ENCODE measurements at regions not wholly inside any gene's neighbourhood (a gene's known extent, or its start where the extent isn't known, plus 50 kb on each side); places are given as distances from the start of the nearest gene placed in this dataset.
"Not testable (repeated sequence)": the region's sequence is repeated elsewhere in the genome, so short reads cannot be mapped to it uniquely, and the experiment has no call there.

DNA sequence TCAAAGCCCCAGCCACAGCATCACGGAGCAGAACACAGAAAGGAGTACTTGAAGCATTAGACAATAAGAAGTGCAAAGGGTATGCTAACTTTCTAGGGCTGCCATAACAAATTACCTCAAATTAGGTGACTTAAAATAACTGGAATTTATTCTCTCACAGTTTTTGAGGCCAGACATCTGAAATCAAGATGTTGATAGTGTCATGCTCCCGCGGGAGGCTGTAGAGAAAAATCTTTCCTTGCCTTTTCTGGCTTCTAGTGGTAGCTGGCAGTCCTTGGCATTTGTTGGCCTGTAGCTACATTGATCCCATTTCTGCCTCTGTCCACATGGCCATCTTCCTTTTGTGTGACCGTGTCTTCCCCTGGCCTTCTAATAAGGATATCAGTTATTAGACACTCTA, 51.9 kb upstream of the SPDL1 start:
- ATAC-seq (no peak), DNase-seq (ENCODE audit: low spot score) (no peak)

DNA sequence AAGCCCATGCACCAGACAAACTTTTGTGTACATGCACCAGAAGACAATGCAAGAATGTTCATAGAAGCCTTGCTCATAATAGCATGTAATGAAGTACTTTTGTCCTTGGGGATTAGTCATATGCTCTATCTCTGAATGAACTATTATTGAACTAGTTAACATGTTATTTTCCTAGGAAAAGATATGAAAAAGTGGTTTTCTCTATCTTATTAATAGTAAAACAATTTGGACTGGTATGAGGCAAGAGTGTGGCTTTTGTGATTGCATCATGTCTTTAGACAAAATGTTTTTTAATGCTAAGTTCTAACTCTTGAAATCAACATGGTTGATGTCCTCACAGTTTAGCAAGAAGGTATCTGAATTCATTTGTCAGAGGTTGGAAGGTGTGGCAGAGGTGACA, 55.7 kb upstream of the SPDL1 start:
- ATAC-seq (no peak), DNase-seq (ENCODE audit: low spot score) (no peak)

DNA sequence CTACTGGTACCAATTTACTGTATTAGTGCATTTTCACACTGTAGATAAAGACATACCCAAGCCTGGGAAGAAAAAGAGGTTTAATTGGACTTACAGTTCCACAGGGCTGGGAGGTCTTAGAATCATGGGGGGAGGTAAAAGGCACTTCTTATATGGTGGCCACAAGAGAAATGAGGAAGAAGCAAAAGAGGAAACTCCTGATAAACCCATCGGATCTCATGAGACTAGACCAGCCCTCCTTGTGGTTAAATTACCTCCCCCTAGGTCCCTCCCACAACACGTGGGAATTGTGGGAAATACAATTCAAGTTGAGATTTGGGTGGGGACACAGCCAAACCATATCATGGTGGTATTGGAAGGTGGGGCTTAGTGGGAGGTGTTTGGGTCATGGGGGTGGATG, 56.5 kb upstream of the SPDL1 start:
- DNase-seq (ENCODE audit: low spot score), result no peak
- ATAC-seq, result no peak

DNA sequence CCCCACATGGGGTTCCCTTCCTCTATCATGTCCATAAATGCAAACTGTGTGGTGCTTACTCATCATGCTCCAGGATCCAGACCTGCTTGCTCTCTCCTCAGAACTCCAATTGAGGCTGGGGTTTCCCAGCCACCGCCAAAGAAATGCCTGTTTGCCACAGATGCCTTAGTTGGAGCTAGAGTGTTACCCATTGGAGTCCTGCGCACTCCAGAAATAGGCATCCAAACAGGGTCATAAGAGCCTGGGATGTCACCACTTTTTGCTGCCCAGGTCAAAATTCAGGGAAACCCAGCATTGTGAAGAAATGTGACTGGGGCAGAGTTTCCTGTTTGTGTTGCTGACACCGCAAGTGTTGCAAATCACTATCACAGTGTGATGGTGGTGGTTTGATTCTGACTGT, 60.7 kb upstream of the SPDL1 start:
- DNase-seq (ENCODE audit: low spot score) (no peak), ATAC-seq (no peak)

DNA sequence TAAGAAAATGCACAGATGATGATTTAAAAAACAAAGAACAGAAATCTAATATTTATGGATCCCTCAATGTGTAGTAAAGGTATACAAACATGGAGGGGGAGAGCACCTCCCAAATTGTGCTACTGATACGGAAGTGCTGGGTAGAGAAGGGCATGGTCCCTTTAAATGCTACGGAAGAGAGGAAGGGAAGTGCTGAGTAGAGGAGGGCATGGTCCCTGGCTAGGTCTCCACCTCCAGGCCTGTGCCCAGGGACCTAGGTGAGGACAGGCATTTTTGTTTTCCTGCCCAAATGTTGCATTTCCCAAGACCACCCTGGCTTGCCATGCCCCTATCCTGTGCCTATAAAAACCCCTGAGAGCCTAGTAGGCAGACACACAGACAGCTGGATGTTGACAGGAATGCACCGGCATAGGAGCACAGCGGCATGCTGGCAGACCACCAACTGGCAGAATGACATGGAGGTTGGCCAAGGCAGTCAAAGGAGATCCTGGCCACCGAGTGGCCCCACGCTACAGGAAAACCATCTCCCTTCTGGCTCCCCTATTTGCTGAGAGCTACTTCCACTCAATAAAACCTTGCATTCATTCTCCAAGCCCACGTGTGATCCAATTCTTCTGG, 62.1 kb upstream of the SPDL1 start:
- DNase-seq (ENCODE audit: low spot score), result peak; percentile 62
- peak; percentile 75 for ATAC-seq

DNA sequence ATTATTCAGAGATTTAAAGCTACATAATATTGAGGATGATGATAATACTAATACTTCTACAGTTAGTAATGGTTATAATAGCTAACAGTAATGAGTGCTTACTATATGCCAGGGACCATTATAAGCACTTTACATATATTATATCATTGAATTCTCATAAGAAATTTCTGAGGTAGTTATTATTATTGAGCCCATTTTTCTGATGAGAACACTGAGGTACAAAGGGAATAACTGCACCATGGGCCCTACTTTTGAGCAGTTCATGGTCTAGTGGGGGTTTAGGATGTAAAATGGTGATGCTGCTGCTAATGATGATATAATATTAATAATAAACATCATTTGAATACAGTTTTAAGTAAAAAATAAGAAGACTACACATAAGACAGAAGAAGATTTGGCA, 64.2 kb upstream of the SPDL1 start:
- no peak for DNase-seq (ENCODE audit: low spot score)
- no peak for ATAC-seq

DNA sequence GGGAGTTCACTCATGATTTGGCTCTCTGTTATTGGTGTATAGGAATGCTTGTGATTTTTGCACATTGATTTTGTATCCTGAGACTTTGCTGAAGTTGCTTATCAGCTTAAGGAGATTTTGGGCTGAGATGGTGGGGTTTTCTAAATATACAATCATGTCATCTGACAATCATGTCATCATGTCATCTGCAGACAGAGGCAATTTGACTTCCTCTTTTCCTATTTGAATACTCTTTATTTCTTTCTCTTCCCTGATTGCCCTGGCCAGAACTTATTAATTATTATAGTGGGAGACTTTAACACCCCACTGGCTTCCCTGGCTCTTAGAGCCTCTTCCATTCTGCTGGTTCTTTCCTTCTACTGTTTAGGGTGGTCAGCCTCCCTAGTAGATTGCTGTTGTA, 64.8 kb upstream of the SPDL1 start:
- DNase-seq (ENCODE audit: low spot score); ATAC-seq: not testable (repeated sequence)

DNA sequence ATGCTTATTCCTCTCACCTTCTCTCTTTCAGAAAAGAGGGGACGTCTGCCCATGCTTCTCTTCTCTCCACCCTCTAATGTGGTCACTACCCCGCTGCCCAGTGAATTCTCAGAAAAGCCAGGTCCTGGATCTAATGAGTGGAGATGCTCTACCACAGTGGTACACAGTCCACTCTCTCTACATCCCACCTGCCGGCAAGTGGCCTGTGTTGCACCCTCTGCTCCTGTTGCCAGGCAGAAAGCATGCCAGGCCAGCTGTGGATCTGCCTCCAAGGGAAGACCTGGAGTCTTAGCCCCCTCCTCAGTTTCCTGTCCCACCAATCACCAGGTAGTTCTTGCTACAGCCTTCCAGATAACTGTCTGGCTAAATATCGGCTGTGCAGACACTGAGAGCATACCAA, 71.2 kb upstream of the SPDL1 start:
- no peak for DNase-seq (ENCODE audit: low spot score)
- ATAC-seq, result no peak

DNA sequence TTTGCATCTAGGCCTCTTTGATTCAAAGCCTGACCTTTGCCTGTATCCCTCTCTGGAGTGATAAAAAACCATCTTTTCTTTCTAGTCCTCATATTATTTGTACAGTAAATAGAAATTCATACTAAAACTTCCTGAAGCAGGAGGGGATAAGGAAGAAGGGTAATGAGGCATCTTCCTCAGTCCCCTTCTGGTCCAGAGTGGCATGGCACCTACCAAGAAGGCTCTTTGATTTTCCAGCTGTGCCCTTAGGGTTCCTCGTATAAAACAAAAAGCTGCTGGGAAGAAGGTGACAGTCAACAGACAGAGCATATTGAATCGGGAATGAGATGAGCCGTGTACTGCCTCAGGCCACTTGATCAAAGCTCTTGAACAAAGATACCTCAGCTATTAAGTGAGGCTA, 71.9 kb upstream of the SPDL1 start:
- no peak for DNase-seq (ENCODE audit: low spot score)
- ATAC-seq, result no peak

DNA sequence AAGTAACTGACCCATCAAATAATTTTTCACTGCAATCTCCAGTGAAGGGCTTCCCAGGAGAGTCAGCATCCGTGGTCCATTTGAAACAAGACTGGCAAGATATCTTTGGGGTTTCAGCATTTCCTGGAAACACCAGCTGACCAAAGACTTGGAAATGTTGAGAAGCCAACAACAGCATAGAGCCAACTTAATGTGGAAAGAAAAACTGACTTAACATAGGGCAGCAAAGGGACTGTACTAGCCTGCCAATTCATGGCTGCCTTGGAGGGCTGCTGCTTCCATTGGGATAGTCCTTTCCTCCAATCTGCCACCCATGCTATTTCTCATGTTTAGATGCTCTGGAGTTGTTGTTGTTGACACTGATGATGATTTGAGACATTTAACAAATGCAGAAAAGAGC, 76.5 kb upstream of the SPDL1 start:
- ATAC-seq (no peak), DNase-seq (ENCODE audit: low spot score) (no peak)

DNA sequence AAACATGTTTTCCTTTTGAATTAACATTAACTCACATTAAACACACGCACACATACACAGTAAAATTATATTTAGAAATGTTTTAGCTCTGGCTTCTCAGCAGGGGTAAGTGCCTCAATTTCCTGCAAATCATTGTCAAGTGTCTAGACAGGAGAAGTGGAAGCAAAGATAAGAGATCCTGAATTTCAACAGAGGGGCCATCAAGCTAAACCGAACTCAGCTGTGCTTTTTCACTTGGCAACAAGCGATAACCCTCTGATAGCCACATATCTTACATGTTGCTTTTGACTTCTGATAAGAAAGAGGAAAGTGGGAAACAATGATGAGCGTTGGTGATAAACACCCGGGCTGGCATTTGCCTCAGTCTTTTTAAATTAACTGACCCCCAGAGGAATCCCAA, 79.7 kb upstream of the SPDL1 start:
- DNase-seq (ENCODE audit: low spot score) (no peak), ATAC-seq (no peak)

DNA sequence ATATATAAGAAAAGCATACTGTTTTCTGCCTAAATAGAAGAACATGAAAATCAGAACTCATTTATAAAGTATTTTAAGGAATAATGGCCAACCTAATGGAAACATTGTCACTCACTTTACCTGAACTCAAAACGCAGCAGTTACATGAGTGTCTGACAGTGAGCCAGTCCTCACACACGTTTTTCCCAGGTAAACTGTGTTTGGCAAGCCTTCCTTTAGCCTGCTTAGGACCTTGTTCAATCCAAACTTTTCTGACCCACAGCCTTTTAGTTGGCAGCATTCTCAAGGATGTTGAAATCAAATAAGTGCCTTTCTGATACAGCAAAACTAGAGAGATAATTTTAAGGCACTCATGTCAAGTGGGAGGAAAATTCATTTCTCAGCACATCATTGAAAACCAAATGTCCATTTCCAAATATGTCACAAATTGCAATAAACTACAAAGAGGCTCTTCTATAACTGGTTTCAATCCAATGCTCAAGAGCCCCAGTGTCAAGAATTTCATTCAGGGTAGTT, 83.5 kb upstream of the SPDL1 start:
- no peak for DNase-seq (ENCODE audit: low spot score)
- ATAC-seq, result peak; percentile 65

DNA sequence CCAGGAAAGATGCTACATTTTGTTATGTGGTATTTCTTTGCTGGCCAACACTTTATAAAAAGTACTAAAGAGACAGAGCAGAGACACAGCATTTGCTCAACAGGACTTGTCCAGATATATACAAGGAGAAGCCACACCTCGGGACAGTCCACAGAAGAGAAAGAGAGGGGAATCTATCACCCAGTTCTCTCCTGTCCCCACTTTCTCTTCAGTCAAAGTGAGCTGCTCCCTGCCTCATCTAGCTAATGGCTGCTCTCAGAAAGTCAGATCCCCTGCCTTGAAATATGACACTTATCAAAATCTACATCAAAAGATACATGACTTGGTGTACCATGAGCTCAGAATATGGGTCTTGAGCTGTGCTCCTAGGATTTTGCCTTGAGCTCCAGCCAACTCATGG, 86.7 kb upstream of the SPDL1 start:
- DNase-seq (ENCODE audit: low spot score), result no peak
- no peak for ATAC-seq

DNA sequence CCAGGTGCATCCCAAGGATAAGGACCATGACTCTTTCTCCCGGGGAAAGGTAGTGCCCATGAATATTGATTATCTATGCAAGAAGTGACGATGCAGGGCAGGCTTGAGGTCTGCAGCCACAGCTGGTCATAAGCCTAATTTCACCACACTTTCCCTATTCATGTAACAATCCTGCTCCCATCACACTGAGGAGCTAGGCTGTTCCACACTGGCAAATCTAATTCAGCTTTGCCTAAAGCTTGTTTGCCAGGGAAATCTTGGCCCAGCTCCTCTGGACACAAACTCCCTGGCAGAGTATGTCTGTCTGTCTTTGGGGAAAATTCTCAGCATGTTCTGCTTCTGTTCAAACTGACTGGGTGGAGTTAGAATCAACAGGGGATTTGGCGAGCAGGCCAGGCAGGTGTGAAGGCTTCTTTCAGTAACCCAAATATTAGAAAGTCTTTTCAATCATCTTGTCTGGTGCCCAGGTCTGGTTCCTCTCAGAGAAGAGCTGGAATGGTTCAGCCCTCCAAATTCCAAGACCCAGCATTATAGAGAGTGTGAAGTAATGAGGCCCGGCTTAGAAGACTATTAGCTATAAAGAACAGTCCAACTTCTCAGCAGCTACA, 88.5 kb upstream of the SPDL1 start:
- ATAC-seq (no peak), DNase-seq (ENCODE audit: low spot score) (no peak)

DNA sequence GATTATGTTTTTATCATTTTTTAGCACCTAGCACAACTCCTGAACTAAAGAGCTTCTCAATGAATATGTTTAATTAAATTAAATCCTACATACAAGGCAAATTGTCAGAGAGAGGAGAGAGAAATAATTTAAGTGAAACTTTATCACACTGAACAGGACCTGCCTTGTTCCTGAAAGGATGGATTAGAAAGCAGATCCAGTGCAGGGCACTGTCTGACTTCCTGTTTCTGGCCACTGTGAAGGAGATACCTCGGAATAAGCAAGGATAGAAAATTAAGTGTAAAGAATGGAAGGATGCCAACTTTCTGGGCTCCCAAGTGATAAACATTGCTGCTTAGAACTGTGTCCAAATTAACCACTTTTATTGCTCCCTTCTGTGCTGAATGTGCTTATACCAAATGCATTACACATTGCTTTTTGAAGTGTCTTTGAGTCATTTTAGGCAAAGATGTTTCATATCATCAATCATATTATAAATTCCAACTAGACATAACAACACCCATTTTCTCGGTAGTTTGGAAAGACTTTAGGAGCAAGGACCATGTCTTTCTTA, 89.1 kb upstream of the SPDL1 start:
- ATAC-seq (no peak), DNase-seq (ENCODE audit: low spot score) (no peak)

DNA sequence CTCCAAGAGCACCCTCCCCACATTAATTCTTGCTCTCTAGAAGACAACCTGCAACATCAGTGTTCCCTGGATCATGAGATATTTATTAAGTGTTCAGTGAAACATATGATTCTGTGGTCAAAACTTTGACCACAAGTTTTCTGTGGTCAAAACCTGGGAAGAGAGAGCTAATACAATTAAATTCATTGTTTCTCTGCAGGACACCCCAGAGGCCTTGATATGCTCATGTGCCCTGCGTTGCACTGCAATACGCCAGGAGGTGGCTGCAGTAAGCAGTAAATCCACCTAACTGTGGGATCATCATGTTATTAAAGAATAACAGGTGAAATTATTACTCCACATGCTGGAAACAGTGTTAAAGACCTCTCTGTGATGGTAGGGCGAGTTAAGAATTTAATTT, 109.3 kb upstream of the SPDL1 start:
- ATAC-seq (no peak), DNase-seq (ENCODE audit: low spot score) (no peak)

DNA sequence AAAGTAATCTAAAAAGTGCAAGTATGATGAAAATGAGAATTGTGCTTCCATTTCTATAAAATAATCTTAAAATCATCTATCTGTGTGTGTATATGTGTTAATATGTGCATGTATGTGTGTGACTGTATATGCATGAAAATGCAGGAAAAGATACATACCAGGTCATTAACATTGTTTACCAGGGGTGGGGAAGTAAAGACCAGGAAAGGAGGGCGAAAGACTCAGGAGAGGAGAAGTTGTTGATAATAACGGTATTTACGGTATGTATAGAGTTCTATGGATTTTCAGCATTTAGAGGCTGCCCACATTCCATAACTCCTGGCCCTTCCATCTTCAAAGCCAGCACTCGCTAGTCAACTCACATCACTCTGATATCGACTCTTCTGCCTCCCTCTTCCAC, 111.0 kb upstream of the SPDL1 start:
- no peak for DNase-seq (ENCODE audit: low spot score)

DNA sequence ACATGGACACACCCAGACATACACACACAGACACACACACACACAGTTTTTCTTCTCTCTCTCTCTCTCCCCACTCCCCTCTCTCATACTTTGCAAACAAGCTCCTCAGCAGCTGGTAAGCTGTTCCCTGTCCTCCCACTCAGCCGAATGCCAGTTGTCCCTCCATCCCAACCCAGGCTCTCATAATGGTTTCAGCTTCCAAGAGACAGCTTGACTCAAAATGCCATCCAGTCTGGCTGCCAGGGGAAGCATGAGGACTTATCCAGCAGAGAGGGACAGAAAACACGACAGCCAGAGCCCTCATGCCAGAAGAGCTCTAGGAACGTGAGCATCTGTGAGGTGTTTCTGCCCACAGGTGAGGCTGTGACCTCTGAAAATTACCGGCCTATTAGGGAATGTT, 112.6 kb upstream of the SPDL1 start:
- ATAC-seq (no peak), DNase-seq (ENCODE audit: low spot score) (no peak)

More for the DNA sequence above, 111.0 kb upstream of the SPDL1 start:
- no peak for ATAC-seq

DNA sequence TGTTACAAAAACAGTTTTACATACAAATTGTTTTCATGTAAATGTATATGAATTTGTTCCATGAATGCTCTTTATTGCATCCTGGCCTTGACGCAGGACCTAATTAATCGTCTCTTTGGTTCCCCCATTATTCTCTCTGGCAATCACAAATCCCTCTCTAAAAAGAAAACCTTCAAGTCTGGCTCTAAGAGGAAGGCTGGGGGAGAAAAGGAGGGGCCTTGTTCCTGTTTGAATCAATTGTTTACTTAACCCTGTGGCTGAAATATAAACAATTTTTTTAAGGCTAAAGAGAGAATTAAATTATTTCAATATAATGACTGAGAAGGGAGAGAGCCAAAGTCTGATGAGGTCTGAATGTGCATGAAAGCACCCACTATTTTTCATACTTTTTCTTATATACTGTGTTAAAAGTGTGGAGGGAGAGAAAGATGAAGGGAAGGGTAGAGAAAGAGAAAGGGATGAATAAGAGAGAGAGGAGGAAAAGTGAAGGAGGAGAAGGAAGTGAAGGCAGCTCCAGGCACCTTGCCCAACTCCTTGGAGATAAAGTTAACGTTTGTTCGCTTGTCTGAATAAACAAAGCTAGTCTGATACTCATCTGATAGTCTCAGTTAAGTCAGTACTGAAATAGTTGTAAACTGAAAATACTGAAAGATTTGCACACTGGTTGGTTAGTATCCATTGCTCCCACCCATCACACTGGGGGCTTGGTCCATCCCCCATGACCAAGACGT, 116.4 kb upstream of the SPDL1 start:
- no peak for ATAC-seq
- DNase-seq (ENCODE audit: low spot score), result no peak

DNA sequence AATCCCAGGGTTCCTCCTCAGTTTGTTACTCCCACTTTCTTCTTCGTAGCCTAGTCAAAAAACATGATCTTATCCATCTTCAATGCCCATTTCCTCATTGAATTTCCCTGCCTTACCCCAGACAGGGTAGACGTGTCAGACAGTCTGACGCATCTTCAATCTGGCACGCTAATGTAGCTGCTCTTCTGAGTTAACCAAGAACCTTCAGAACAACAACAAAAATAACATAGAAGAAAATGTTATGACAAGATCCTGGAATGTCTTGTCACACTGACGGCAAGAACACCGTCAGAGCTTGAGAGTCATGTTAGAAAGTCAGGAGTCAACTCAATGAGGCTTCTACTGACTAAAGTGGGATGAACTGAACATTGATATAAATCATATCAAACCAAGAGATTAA, 122.7 kb upstream of the SPDL1 start:
- ATAC-seq (no peak), DNase-seq (ENCODE audit: low spot score) (no peak)

DNA sequence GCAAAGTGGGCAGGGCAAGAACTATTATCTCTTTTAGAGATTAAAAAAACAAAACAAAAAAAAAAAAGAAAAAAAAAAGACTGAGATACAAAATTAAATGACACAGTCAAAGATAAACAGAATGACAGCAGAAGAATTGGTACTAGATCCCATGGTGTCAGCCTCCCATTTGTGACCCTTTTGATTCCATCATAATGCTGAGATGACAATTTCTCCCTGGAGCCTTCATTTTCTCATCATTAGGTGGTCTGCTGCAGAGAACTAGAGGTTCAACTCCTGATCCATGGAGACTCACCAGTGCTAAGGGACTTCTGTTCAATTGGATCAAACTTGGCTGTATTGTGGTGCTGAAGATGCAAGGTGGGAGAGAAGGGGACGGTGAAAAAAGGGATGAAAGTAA, 123.5 kb upstream of the SPDL1 start:
- ATAC-seq, result no peak

DNA sequence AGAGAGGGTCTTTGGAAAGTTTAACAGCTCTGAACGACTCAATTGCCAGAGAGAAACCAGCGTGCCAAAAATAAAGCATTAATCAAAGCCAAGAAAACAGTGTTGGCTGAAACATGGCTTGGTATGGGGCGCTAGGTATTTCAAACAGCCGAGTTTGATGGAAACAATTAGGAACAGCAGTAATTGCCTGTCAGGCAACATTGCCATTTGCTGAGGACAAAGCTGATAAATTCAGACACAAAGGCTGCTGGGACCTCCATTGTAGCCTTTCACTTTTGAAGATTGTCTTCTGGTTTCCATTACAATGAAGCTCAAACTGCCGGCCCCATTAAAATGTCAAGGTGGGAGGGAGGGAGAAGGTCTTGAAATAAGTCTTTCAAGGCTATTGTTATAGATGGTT, 125.4 kb upstream of the SPDL1 start:
- ATAC-seq, result no peak

More for the DNA sequence above, 123.5 kb upstream of the SPDL1 start:
- no peak for DNase-seq (ENCODE audit: low spot score)

More for the DNA sequence above, 125.4 kb upstream of the SPDL1 start:
- no peak for DNase-seq (ENCODE audit: low spot score)
